ENCODE measurements at regions not wholly inside any gene's neighbourhood (a gene's known extent, or its start where the extent isn't known, plus 50 kb on each side); places are given as distances from the start of the nearest gene placed in this dataset.

- no peaks in the 10 kb centered on the region for H3K79me1 ChIP-seq (ENCODE audit: low read length)
- H2AFZ ChIP-seq (ENCODE audit: insufficient read depth, low read length, poor library complexity), result no peak overlapping the region
- H3K23ac ChIP-seq (ENCODE audit: low read length), result no peak overlapping the region
- H3K4me2 ChIP-seq (ENCODE audit: low read length), result no peak overlapping the region
- no peak overlapping the region for H2BK120ac ChIP-seq (ENCODE audit: insufficient read depth, low read length, poor library complexity)
- H2BK12ac ChIP-seq (ENCODE audit: low read length), result no peak overlapping the region
- no peak overlapping the region for H3K4ac ChIP-seq (ENCODE audit: low read depth, low read length)
- no peak overlapping the region for H3K27ac ChIP-seq (ENCODE audit: low read depth, low read length)
- H3K4me3 ChIP-seq (ENCODE audit: low read depth, low read length), result no peak overlapping the region
- no peaks in the 10 kb centered on the region for H3K4me1 ChIP-seq (ENCODE audit: control insufficient read depth in 1 of 2, insufficient read depth in 2 of 2, low read length in 2 of 2)
- no peak overlapping the region for H3K9ac ChIP-seq (ENCODE audit: low read length)
- no peaks in the 10 kb centered on the region for H3K27me3 ChIP-seq (ENCODE audit: insufficient read depth, low read length)
- H3K18ac ChIP-seq (ENCODE audit: low read length), result no peak overlapping the region
- H3K79me2 ChIP-seq (ENCODE audit: control insufficient read depth, insufficient read depth, low read length, poor library complexity), result no peaks in the 10 kb centered on the region
- peaks cover 5% of the 10 kb centered on the region for H3K9me3 ChIP-seq (ENCODE audit: insufficient read depth, low read depth, low read length)
- no CpG with 5 or more reads among the region's 2 CpGs for WGBS (ENCODE audit: extremely low coverage, insufficient coverage, insufficient read length)
- no peak overlapping the region for H4K91ac ChIP-seq (ENCODE audit: low read depth, low read length)
- no peaks in the 10 kb centered on the region for H3K36me3 ChIP-seq (ENCODE audit: control insufficient read depth in 1 of 2, insufficient read depth in 2 of 2, low read length in 2 of 2)
- DNase-seq, result no peak
- no peak overlapping the region for H4K12ac ChIP-seq (ENCODE audit: low read depth, low read length)
- no peak overlapping the region for H2BK5ac ChIP-seq (ENCODE audit: low read depth, low read length, poor library complexity)
- H3K14ac ChIP-seq (ENCODE audit: low read length), result no peak overlapping the region
- H2AK5ac ChIP-seq (ENCODE audit: low read length), result no peak overlapping the region
- H4K8ac ChIP-seq (ENCODE audit: low read depth, low read length), result no peak overlapping the region
Observed at GRCh38 chr5:120382833-120383232, 81.3 kb upstream of the PRR16 start.

- no peak overlapping the region for H2BK5ac ChIP-seq (ENCODE audit: low read depth, low read length, poor library complexity)
- no peak overlapping the region for H2AFZ ChIP-seq (ENCODE audit: insufficient read depth, low read length, poor library complexity)
- H3K4me1 ChIP-seq (ENCODE audit: control insufficient read depth in 1 of 2, insufficient read depth in 2 of 2, low read length in 2 of 2), result no peaks in the 10 kb centered on the region
- H3K36me3 ChIP-seq (ENCODE audit: control insufficient read depth in 1 of 2, insufficient read depth in 2 of 2, low read length in 2 of 2), result no peaks in the 10 kb centered on the region
- H3K4me2 ChIP-seq (ENCODE audit: low read length), result no peak overlapping the region
- H3K27ac ChIP-seq (ENCODE audit: low read depth, low read length), result no peak overlapping the region
- DNase-seq, result no peak
- H4K91ac ChIP-seq (ENCODE audit: low read depth, low read length), result no peak overlapping the region
- H3K9me3 ChIP-seq (ENCODE audit: insufficient read depth, low read depth, low read length), result no peaks in the 10 kb centered on the region
- H3K14ac ChIP-seq (ENCODE audit: low read length), result no peak overlapping the region
- no peak overlapping the region for H3K9ac ChIP-seq (ENCODE audit: low read length)
- H2BK12ac ChIP-seq (ENCODE audit: low read length), result no peak overlapping the region
- no peak overlapping the region for H3K4me3 ChIP-seq (ENCODE audit: low read depth, low read length)
- no peaks in the 10 kb centered on the region for H3K79me1 ChIP-seq (ENCODE audit: low read length)
- no peaks in the 10 kb centered on the region for H3K79me2 ChIP-seq (ENCODE audit: control insufficient read depth, insufficient read depth, low read length, poor library complexity)
- no peak overlapping the region for H4K8ac ChIP-seq (ENCODE audit: low read depth, low read length)
- no peak overlapping the region for H3K23ac ChIP-seq (ENCODE audit: low read length)
- no peaks in the 10 kb centered on the region for H3K27me3 ChIP-seq (ENCODE audit: insufficient read depth, low read length)
- no peak overlapping the region for H2BK120ac ChIP-seq (ENCODE audit: insufficient read depth, low read length, poor library complexity)
- no peak overlapping the region for H3K18ac ChIP-seq (ENCODE audit: low read length)
- H2AK5ac ChIP-seq (ENCODE audit: low read length), result no peak overlapping the region
- H4K12ac ChIP-seq (ENCODE audit: low read depth, low read length), result no peak overlapping the region
- no peak overlapping the region for H3K4ac ChIP-seq (ENCODE audit: low read depth, low read length)
Observed at GRCh38 chr5:120386981-120387380, 77.1 kb upstream of the PRR16 start.

GRCh38 chr5:120388016-120388781, 75.9 kb upstream of the PRR16 start:
- no peak overlapping the region for H3K18ac ChIP-seq (ENCODE audit: low read length)
- H4K12ac ChIP-seq (ENCODE audit: low read depth, low read length), result no peak overlapping the region
- no peak overlapping the region for H4K8ac ChIP-seq (ENCODE audit: low read depth, low read length)
- H2BK5ac ChIP-seq (ENCODE audit: low read depth, low read length, poor library complexity), result no peak overlapping the region
- no CpG with 5 or more reads among the region's 1 CpG for WGBS (ENCODE audit: extremely low coverage, insufficient coverage, insufficient read length)
- no peaks in the 10 kb centered on the region for H3K79me1 ChIP-seq (ENCODE audit: low read length)
- H3K4me2 ChIP-seq (ENCODE audit: low read length), result no peak overlapping the region
- DNase-seq, result peak in 1 of 2 donors; percentile 8
- H2BK12ac ChIP-seq (ENCODE audit: low read length), result no peak overlapping the region
- no peak overlapping the region for H3K4me3 ChIP-seq (ENCODE audit: low read depth, low read length)
- H3K36me3 ChIP-seq (ENCODE audit: control insufficient read depth in 1 of 2, insufficient read depth in 2 of 2, low read length in 2 of 2), result no peaks in the 10 kb centered on the region
- H3K27me3 ChIP-seq (ENCODE audit: insufficient read depth, low read length), result no peaks in the 10 kb centered on the region
- H2AK5ac ChIP-seq (ENCODE audit: low read length), result no peak overlapping the region
- no peak overlapping the region for H3K9ac ChIP-seq (ENCODE audit: low read length)
- H3K4me1 ChIP-seq (ENCODE audit: control insufficient read depth in 1 of 2, insufficient read depth in 2 of 2, low read length in 2 of 2), result no peaks in the 10 kb centered on the region
- no peaks in the 10 kb centered on the region for H3K9me3 ChIP-seq (ENCODE audit: insufficient read depth, low read depth, low read length)
- H3K4ac ChIP-seq (ENCODE audit: low read depth, low read length), result no peak overlapping the region
- no peak overlapping the region for H3K23ac ChIP-seq (ENCODE audit: low read length)
- no peak overlapping the region for H2AFZ ChIP-seq (ENCODE audit: insufficient read depth, low read length, poor library complexity)
- no peak overlapping the region for H4K91ac ChIP-seq (ENCODE audit: low read depth, low read length)
- H2BK120ac ChIP-seq (ENCODE audit: insufficient read depth, low read length, poor library complexity), result no peak overlapping the region
- H3K14ac ChIP-seq (ENCODE audit: low read length), result no peak overlapping the region
- H3K27ac ChIP-seq (ENCODE audit: low read depth, low read length), result no peak overlapping the region
- no peaks in the 10 kb centered on the region for H3K79me2 ChIP-seq (ENCODE audit: control insufficient read depth, insufficient read depth, low read length, poor library complexity)

- H3K14ac ChIP-seq (ENCODE audit: low read length), result no peak overlapping the region
- no peak overlapping the region for H2BK12ac ChIP-seq (ENCODE audit: low read length)
- DNase-seq, result peak in 1 of 2 donors; percentile 41
- H3K27ac ChIP-seq (ENCODE audit: low read depth, low read length), result no peak overlapping the region
- H3K4ac ChIP-seq (ENCODE audit: low read depth, low read length), result no peak overlapping the region
- H2AFZ ChIP-seq (ENCODE audit: insufficient read depth, low read length, poor library complexity), result no peak overlapping the region
- no peak overlapping the region for H3K4me3 ChIP-seq (ENCODE audit: low read depth, low read length)
- no peak overlapping the region for H2AK5ac ChIP-seq (ENCODE audit: low read length)
- H3K18ac ChIP-seq (ENCODE audit: low read length), result no peak overlapping the region
- no peak overlapping the region for H2BK5ac ChIP-seq (ENCODE audit: low read depth, low read length, poor library complexity)
- no peaks in the 10 kb centered on the region for H3K27me3 ChIP-seq (ENCODE audit: insufficient read depth, low read length)
- no peak overlapping the region for H2BK120ac ChIP-seq (ENCODE audit: insufficient read depth, low read length, poor library complexity)
- no peaks in the 10 kb centered on the region for H3K79me2 ChIP-seq (ENCODE audit: control insufficient read depth, insufficient read depth, low read length, poor library complexity)
- no peak overlapping the region for H4K91ac ChIP-seq (ENCODE audit: low read depth, low read length)
- no peak overlapping the region for H3K9ac ChIP-seq (ENCODE audit: low read length)
- H3K4me2 ChIP-seq (ENCODE audit: low read length), result no peak overlapping the region
- no peak overlapping the region for H4K8ac ChIP-seq (ENCODE audit: low read depth, low read length)
- H3K9me3 ChIP-seq (ENCODE audit: insufficient read depth, low read depth, low read length), result no peaks in the 10 kb centered on the region
- no peaks in the 10 kb centered on the region for H3K36me3 ChIP-seq (ENCODE audit: control insufficient read depth in 1 of 2, insufficient read depth in 2 of 2, low read length in 2 of 2)
- H3K23ac ChIP-seq (ENCODE audit: low read length), result no peak overlapping the region
- no peaks in the 10 kb centered on the region for H3K79me1 ChIP-seq (ENCODE audit: low read length)
- H4K12ac ChIP-seq (ENCODE audit: low read depth, low read length), result no peak overlapping the region
- no peaks in the 10 kb centered on the region for H3K4me1 ChIP-seq (ENCODE audit: control insufficient read depth in 1 of 2, insufficient read depth in 2 of 2, low read length in 2 of 2)
Observed at GRCh38 chr5:120394259-120394658, 69.8 kb upstream of the PRR16 start.

All from trophoblast cell (in vitro differentiated cells and primary cell).